D341Med (cell line): ENCODE measurements at regions not wholly inside any gene's neighbourhood (a gene's known extent, or its start where the extent isn't known, plus 50 kb on each side); places are given as distances from the start of the nearest gene placed in this dataset.
"Not testable (repeated sequence)": the region's sequence is repeated elsewhere in the genome, so short reads cannot be mapped to it uniquely, and the experiment has no call there.

ENCODE experiments used
- DNase-seq: peaks from one replicate; pipeline ENCODE4 v3.0.0; 2012; ENCODE audit warnings: low spot score

- DNase-seq, result no peak
Measured at GRCh38 chr2:242027676-242028450, 158.3 kb downstream of the RTP5 start.

GRCh38 chr2:242029422-242030225 lies 160.1 kb downstream of the RTP5 start:
- no peak for DNase-seq

- no peak for DNase-seq
Measured at GRCh38 chr2:242030226-242030575, 160.7 kb downstream of the RTP5 start.

GRCh38 chr2:242030858-242031257 lies 161.3 kb downstream of the RTP5 start:
- DNase-seq, result no peak

- no peak for DNase-seq
Measured at GRCh38 chr2:242031481-242032019, 162.0 kb downstream of the RTP5 start.

GRCh38 chr2:242032780-242033656 lies 163.5 kb downstream of the RTP5 start:
- no peak for DNase-seq

GRCh38 chr2:242034138-242034537 lies 164.6 kb downstream of the RTP5 start:
- DNase-seq, result no peak

GRCh38 chr2:242034996-242035814 lies 165.7 kb downstream of the RTP5 start:
- DNase-seq, result no peak

GRCh38 chr2:242035858-242036652 lies 166.5 kb downstream of the RTP5 start:
- no peak for DNase-seq

- DNase-seq, result no peak
Measured at GRCh38 chr2:242036653-242036950, 167.1 kb downstream of the RTP5 start.

GRCh38 chr2:242038166-242038927 lies 168.8 kb downstream of the RTP5 start:
- DNase-seq, result no peak

GRCh38 chr2:242038928-242039341 lies 169.4 kb downstream of the RTP5 start:
- no peak for DNase-seq

GRCh38 chr2:242040303-242040655 lies 170.8 kb downstream of the RTP5 start:
- no peak for DNase-seq

GRCh38 chr2:242040681-242041080 lies 171.2 kb downstream of the RTP5 start:
- DNase-seq, result no peak

GRCh38 chr2:242041816-242042215 lies 172.3 kb downstream of the RTP5 start:
- DNase-seq, result no peak

- DNase-seq, result no peak
Measured at GRCh38 chr2:242043538-242044312, 174.2 kb downstream of the RTP5 start.

- DNase-seq, result no peak
Measured at GRCh38 chr2:242044313-242044590, 174.7 kb downstream of the RTP5 start.

- DNase-seq, result not testable (repeated sequence)
Measured at GRCh38 chr2:242045596-242046144, 176.1 kb downstream of the RTP5 start.

GRCh38 chr2:242046206-242046826 lies 176.8 kb downstream of the RTP5 start:
- no peak for DNase-seq
